H1 (cell line): ENCODE measurements at regions not wholly inside any gene's neighbourhood (a gene's known extent, or its start where the extent isn't known, plus 50 kb on each side); places are given as distances from the start of the nearest gene placed in this dataset.

Experiments used
- CTCF ChIA-PET: fragments of 300-600 bp; sonication (Branson Sonifier 250); formaldehyde crosslinking; loops from one replicate; lab custom pipeline; 2021; ENCODE audit not compliant: partially characterized antibody; lab: Charles Lee
- POLR2A ChIA-PET: fragments of 300-600 bp; sonication (Branson Sonifier 250); formaldehyde crosslinking; loops from one replicate; lab custom pipeline; 2021; ENCODE audit warnings: inconsistent platforms; ENCODE audit not compliant: partially characterized antibody; lab: Charles Lee
- DNase-seq, 2 experiments: peaks; one replicate each; pipeline versions ENCODE4 v3.0.0 to v3.0.0-alpha.2; 2010 to 2022; ENCODE audit warnings: low spot score in 2 of 2, low read depth in 1 of 2, mixed read lengths in 1 of 2
- FAIRE-seq: peaks from 2 replicates; lab custom pipeline; 2011; peaks lifted over from hg19 to GRCh38; lab: Jason Lieb, UNC
- H2AFZ ChIP-seq: 2 replicates; pipeline ENCODE4 v1.8.1; 2012; ENCODE audit warnings: low read length, inconsistent platforms
- H2AK5ac ChIP-seq: 2 replicates; pipeline ENCODE4 v1.6.1; 2013; ENCODE audit warnings: low read depth, low read length
- H2BK120ac ChIP-seq: replicated peaks from 2 replicates; pipeline ENCODE3; 2013; ENCODE audit warnings: low read depth, low read length, inconsistent platforms
- H2BK12ac ChIP-seq: 2 replicates; pipeline ENCODE4 v1.6.1; 2013; ENCODE audit warnings: low read depth, low read length
- H2BK15ac ChIP-seq: 2 replicates; pipeline ENCODE4 v1.6.1; 2013; ENCODE audit warnings: low read length
- H2BK20ac ChIP-seq: 2 replicates; pipeline ENCODE4 v1.6.1; 2013; ENCODE audit warnings: low read length
- H2BK5ac ChIP-seq: 2 replicates; pipeline ENCODE4 v1.6.1; 2013; ENCODE audit warnings: low read depth, low read length
- H3K14ac ChIP-seq: 2 replicates; pipeline ENCODE4 v1.6.1; 2013; ENCODE audit warnings: inconsistent platforms; ENCODE audit not compliant: insufficient read length
- H3K18ac ChIP-seq: 2 replicates; pipeline ENCODE4 v1.6.1; 2013; ENCODE audit warnings: low read length; ENCODE audit errors: extremely low read depth
- H3K23ac ChIP-seq: 2 replicates; pipeline ENCODE4 v1.6.1; 2013; ENCODE audit warnings: inconsistent platforms; ENCODE audit not compliant: insufficient read length
- H3K23me2 ChIP-seq: 2 replicates; pipeline ENCODE4 v1.6.1; 2013; ENCODE audit warnings: low read depth, low read length
- H3K27ac ChIP-seq: 2 replicates; pipeline ENCODE4 v1.6.1; 2011; ENCODE audit warnings: low read depth, low read length, inconsistent platforms
- H3K27me3 ChIP-seq, 4 experiments: replicated peaks in 1 of 4; 1 replicate in 1 of 4; 2 replicates in 3 of 4; pipeline versions ENCODE4 v1.6.1 to v1.8.1; 2011 to 2013; ENCODE audit warnings: low read length in 3 of 4, mild to moderate bottlenecking in 3 of 4, inconsistent platforms in 2 of 4, mixed read lengths in 2 of 4, moderate library complexity in 1 of 4; ENCODE audit not compliant: control insufficient read depth in 3 of 4, insufficient read depth in 3 of 4; ENCODE audit errors: extremely low read depth in 1 of 4
- H3K36me3 ChIP-seq, 4 experiments: 2 replicates each; pipeline versions ENCODE4 v1.6.1 to v1.8.1; 2011 to 2013; ENCODE audit warnings: mild to moderate bottlenecking in 4 of 4, low read length in 3 of 4, moderate library complexity in 2 of 4, control low read depth in 1 of 4, inconsistent platforms in 1 of 4; ENCODE audit not compliant: insufficient read depth in 4 of 4, control insufficient read depth in 2 of 4
- H3K4ac ChIP-seq: replicated peaks from 2 replicates; pipeline ENCODE3; 2013; ENCODE audit warnings: low read length, low read depth, mixed read lengths, inconsistent platforms; ENCODE audit not compliant: insufficient read length
- H3K4me1 ChIP-seq, 4 experiments: replicated peaks in 1 of 4; 1 replicate in 1 of 4; 2 replicates in 3 of 4; pipeline versions ENCODE4 v1.6.1 to v1.8.1; 2011 to 2013; ENCODE audit warnings: low read length in 3 of 4, inconsistent platforms in 2 of 4, mixed read lengths in 1 of 4; ENCODE audit not compliant: insufficient read depth in 4 of 4, control insufficient read depth in 3 of 4
- H3K4me2 ChIP-seq, 2 experiments: 2 replicates each; pipeline versions ENCODE4 v1.6.1 to v1.8.1; 2011 to 2013; ENCODE audit warnings: low read depth in 2 of 2, low read length in 2 of 2, control low read depth in 1 of 2, inconsistent platforms in 1 of 2, mild to moderate bottlenecking in 1 of 2; ENCODE audit not compliant: insufficient read depth in 1 of 2
- H3K4me3 ChIP-seq, 4 experiments: fragments of 200-600, 300-600 bp in 1 of 4; sonication (generic), shearing (Covaris generic), sonication (Bioruptor Twin) in 1 of 4; 2 replicates each; pipeline versions ENCODE4 v1.5.1 to v1.8.1; 2011 to 2016; ENCODE audit warnings: low read length in 4 of 4, low read depth in 3 of 4, control low read depth in 2 of 4, inconsistent platforms in 2 of 4, mild to moderate bottlenecking in 2 of 4, mixed read lengths in 1 of 4, moderate library complexity in 1 of 4; ENCODE audit not compliant: insufficient read depth in 2 of 4; ENCODE audit errors: extremely low read depth in 1 of 4
- H3K56ac ChIP-seq: replicated peaks from 2 replicates; pipeline ENCODE3; 2013; ENCODE audit warnings: low read depth, mild to moderate bottlenecking, mixed read lengths, low read length, inconsistent platforms; ENCODE audit not compliant: insufficient read length
- H3K79me1 ChIP-seq: 2 replicates; pipeline ENCODE4 v1.6.1; 2013; ENCODE audit warnings: low read depth, low read length, control low read depth
- H3K79me2 ChIP-seq, 2 experiments: 2 replicates each; pipeline versions ENCODE4 v1.6.1 to v1.8.1; 2012 to 2013; ENCODE audit warnings: low read length in 2 of 2, mild to moderate bottlenecking in 2 of 2, inconsistent platforms in 1 of 2; ENCODE audit not compliant: insufficient read depth in 2 of 2, control insufficient read depth in 1 of 2
- H3K9ac ChIP-seq, 4 experiments: replicated peaks in 1 of 4; 1 replicate in 1 of 4; 2 replicates in 3 of 4; pipeline versions ENCODE4 v1.6.1 to v1.8.1; 2011 to 2013; ENCODE audit warnings: low read depth in 3 of 4, low read length in 3 of 4, control low read depth in 2 of 4, mild to moderate bottlenecking in 2 of 4, moderate library complexity in 2 of 4, inconsistent platforms in 1 of 4; ENCODE audit errors: extremely low read depth in 1 of 4
- H3K9me3 ChIP-seq, 2 experiments: 2 replicates each; pipeline versions ENCODE4 v1.6.1 to v1.8.1; 2012 to 2013; ENCODE audit warnings: mild to moderate bottlenecking in 2 of 2, moderate library complexity in 2 of 2, control low read depth in 1 of 2, inconsistent platforms in 1 of 2, low read depth in 1 of 2, low read length in 1 of 2, mixed read lengths in 1 of 2; ENCODE audit not compliant: insufficient read depth in 2 of 2
- H4K20me1 ChIP-seq, 2 experiments: replicated peaks in 1 of 2; 2 replicates each; pipeline versions ENCODE3 to v1.8.1; 2011 to 2013; ENCODE audit warnings: inconsistent platforms in 2 of 2, low read length in 2 of 2, mild to moderate bottlenecking in 1 of 2; ENCODE audit not compliant: insufficient read depth in 2 of 2, control insufficient read depth in 1 of 2
- H4K5ac ChIP-seq: 2 replicates; pipeline ENCODE4 v1.6.1; 2013; ENCODE audit warnings: low read length, low read depth, mixed read lengths, inconsistent platforms; ENCODE audit not compliant: insufficient read length
- H4K8ac ChIP-seq: 2 replicates; pipeline ENCODE4 v1.8.0; 2013; ENCODE audit warnings: mild to moderate bottlenecking, moderate library complexity, low read length, inconsistent platforms; ENCODE audit not compliant: insufficient read depth; ENCODE audit errors: extremely low read depth
- H4K91ac ChIP-seq: replicated peaks from 2 replicates; pipeline ENCODE3; 2013; ENCODE audit warnings: low read length, mixed read lengths, inconsistent platforms; ENCODE audit not compliant: insufficient read length
- ASH2L ChIP-seq: fragments of 200-600, 300-600 bp; sonication (generic); IDR thresholded peaks from one replicate; pipeline ENCODE4 v1.7.1; 2017; ENCODE audit warnings: low read length
- CBX8 ChIP-seq: fragments of 300-800, 300-1000 bp; sonication (generic); IDR thresholded peaks from 2 replicates; pipeline ENCODE4 v1.7.1; 2016; ENCODE audit warnings: low read depth, low read length, borderline replicate concordance
- EGR1 ChIP-seq: IDR thresholded peaks from 2 replicates; pipeline ENCODE4 v1.6.1; 2011; ENCODE audit warnings: low read depth, low read length, borderline replicate concordance
- POLR2AphosphoS5 ChIP-seq: IDR thresholded peaks from 2 replicates; pipeline ENCODE4 v1.6.1; 2011; ENCODE audit warnings: low read depth, low read length
- POU5F1 ChIP-seq: IDR thresholded peaks from 2 replicates; pipeline ENCODE4 v1.6.1; 2011; ENCODE audit warnings: low read depth, mild to moderate bottlenecking, low read length, moderate library complexity
- RFX5 ChIP-seq: IDR thresholded peaks from 2 replicates; pipeline ENCODE4 v1.6.1; 2011; ENCODE audit warnings: low read depth, low read length, improper control_type of control experiment, borderline replicate concordance
- RXRA ChIP-seq: IDR thresholded peaks from 2 replicates; pipeline ENCODE4 v1.6.1; 2011; ENCODE audit warnings: low read depth, mild to moderate bottlenecking, low read length, moderate library complexity; ENCODE audit not compliant: insufficient read depth
- SIN3A ChIP-seq, 2 experiments: IDR thresholded peaks in 1 of 2; conservative IDR thresholded peaks in 1 of 2; 2 replicates each; pipeline ENCODE4 v1.6.1; 2011 to 2012; ENCODE audit warnings: low read length in 2 of 2, improper control_type of control experiment in 1 of 2, low read depth in 1 of 2, mild to moderate bottlenecking in 1 of 2
- SIX5 ChIP-seq: IDR thresholded peaks from 2 replicates; pipeline ENCODE4 v1.6.1; 2011; ENCODE audit warnings: mild to moderate bottlenecking, low read depth, low read length
- SRF ChIP-seq: IDR thresholded peaks from 2 replicates; pipeline ENCODE4 v1.6.1; 2011; ENCODE audit warnings: mild to moderate bottlenecking, low read depth, low read length, moderate library complexity
- TAF1 ChIP-seq: IDR thresholded peaks from 2 replicates; pipeline ENCODE4 v1.6.1; 2011; ENCODE audit warnings: mild to moderate bottlenecking, low read depth, low read length
- TAF7 ChIP-seq: optimal IDR thresholded peaks from 2 replicates; pipeline ENCODE3; 2011; ENCODE audit warnings: low read depth, mild to moderate bottlenecking, inconsistent platforms, low read length, moderate library complexity, borderline replicate concordance
- TBP ChIP-seq: IDR thresholded peaks from 2 replicates; pipeline ENCODE4 v1.6.1; 2011; ENCODE audit warnings: low read depth, low read length, improper control_type of control experiment
- WGBS, 2 experiments: shearing (Covaris generic) in 1 of 2; methylation state at CpG; one replicate each; pipeline versions ENCODE4 v1.1.6 to v1.1.7; 2013 to 2015; ENCODE audit warnings: low lambda C conversion rate in 2 of 2, mixed read lengths in 2 of 2, inconsistent platforms in 1 of 2, low coverage in 1 of 2, missing lambda C conversion rate in 1 of 2; ENCODE audit not compliant: insufficient replicate concordance in 2 of 2, insufficient coverage in 1 of 2, insufficient read length in 1 of 2; ENCODE audit errors: extremely low coverage in 1 of 2, missing lambda C conversion rate in 1 of 2; 5-methylcytosine and 5-hydroxymethylcytosine counted together
- TF ChIP-seq, protein P1 (sequence below): IDR thresholded peaks from 2 replicates; pipeline ENCODE4 v1.6.1; 2012; ENCODE audit warnings: inconsistent platforms
- TF ChIP-seq, protein P2 (sequence below): IDR thresholded peaks from 2 replicates; pipeline ENCODE4 v1.6.1; 2012; ENCODE audit warnings: inconsistent platforms

DNA sequence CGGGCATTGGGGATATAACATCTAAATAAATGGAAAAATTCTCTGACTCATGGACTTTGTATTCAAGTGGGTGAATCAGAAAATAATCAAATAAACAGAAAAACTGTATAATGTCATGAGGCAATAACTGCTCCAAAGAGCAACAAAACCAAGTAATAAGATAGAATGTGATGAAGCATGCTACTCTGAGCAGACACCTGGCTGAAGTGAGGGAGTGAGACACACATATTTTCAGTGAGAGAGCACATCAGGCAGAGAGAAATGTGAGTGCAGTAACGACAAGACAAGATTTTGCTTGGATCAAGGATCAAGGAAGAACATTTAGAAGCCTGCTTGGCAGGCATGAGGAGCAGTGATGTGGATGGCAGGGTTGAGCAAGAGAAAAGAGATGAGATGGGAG is 75.8 kb upstream of the CCDC91 start:
- no peak overlapping the region for H2BK20ac ChIP-seq
- H3K23ac ChIP-seq: no peak overlapping the region
- H2AK5ac ChIP-seq: no peak overlapping the region
- H2BK120ac ChIP-seq: no peak overlapping the region
- H2BK12ac ChIP-seq: no peak overlapping the region
- no peak overlapping the region for H4K8ac ChIP-seq
- H3K27ac ChIP-seq: no peak overlapping the region
- no peak overlapping the region for H3K18ac ChIP-seq
- H3K14ac ChIP-seq: no peak overlapping the region
- no peak overlapping the region for H3K9ac ChIP-seq
- no peak overlapping the region for H4K5ac ChIP-seq
- no peaks in the 10 kb centered on the region for H3K23me2 ChIP-seq
- H3K9me3 ChIP-seq: no peaks in the 10 kb centered on the region
- no peaks in the 10 kb centered on the region for H3K36me3 ChIP-seq
- no peak overlapping the region for H3K4me3 ChIP-seq
- WGBS, 2 experiments: 91% methylated on average over 2 of the region's 2 CpGs; no CpG with 5 or more reads in 1 of the 2 experiments
- H4K91ac ChIP-seq: no peak overlapping the region
- H3K79me1 ChIP-seq: no peaks in the 10 kb centered on the region
- H3K27me3 ChIP-seq: no peaks in the 10 kb centered on the region
- no peak for FAIRE-seq
- no peak overlapping the region for H3K4ac ChIP-seq
- no peaks in the 10 kb centered on the region for H3K4me1 ChIP-seq
- H2BK5ac ChIP-seq: no peak overlapping the region
- POLR2A ChIA-PET: no interaction called here
- no peak overlapping the region for H3K4me2 ChIP-seq
- H4K20me1 ChIP-seq: no peaks in the 10 kb centered on the region
- H2AFZ ChIP-seq: peak overlapping the region; percentile 48
- CTCF ChIA-PET: interaction anchor here (0.6 kb wide), 1 partner anchor 607 kb away, joined by 3 read pairs; no protein-coding TSS in a partner anchor
- H3K79me2 ChIP-seq: no peaks in the 10 kb centered on the region
- DNase-seq: no peak
- no peak overlapping the region for H2BK15ac ChIP-seq
- no peak overlapping the region for H3K56ac ChIP-seq
- TF ChIP-seq TBP (no peak), SRF (no peak), RXRA (no peak), EGR1 (no peak), TAF1 (no peak), ASH2L (no peak), SIX5 (no peak), POU5F1 (no peak), POLR2AphosphoS5 (no peak), RFX5 (no peak), TAF7 (no peak), CBX8 (no peak), SIN3A (conservative IDR thresholded peaks at IDR 0.05 in 1 of 2, IDR thresholded peaks at IDR 0.05 in 1 of 2; ENCODE audit: low read depth in 1 of 2, low read length in 2 of 2) (no peak)
- TF ChIP-seq, protein P1, sequence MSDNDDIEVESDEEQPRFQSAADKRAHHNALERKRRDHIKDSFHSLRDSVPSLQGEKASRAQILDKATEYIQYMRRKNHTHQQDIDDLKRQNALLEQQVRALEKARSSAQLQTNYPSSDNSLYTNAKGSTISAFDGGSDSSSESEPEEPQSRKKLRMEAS: no peak
- TF ChIP-seq, protein P2, sequence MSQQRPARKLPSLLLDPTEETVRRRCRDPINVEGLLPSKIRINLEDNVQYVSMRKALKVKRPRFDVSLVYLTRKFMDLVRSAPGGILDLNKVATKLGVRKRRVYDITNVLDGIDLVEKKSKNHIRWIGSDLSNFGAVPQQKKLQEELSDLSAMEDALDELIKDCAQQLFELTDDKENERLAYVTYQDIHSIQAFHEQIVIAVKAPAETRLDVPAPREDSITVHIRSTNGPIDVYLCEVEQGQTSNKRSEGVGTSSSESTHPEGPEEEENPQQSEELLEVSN: no peak
